ENCODE measurements at regions not wholly inside any gene's neighbourhood (a gene's known extent, or its start where the extent isn't known, plus 50 kb on each side); places are given as distances from the start of the nearest gene placed in this dataset.

- no peak for TF ChIP-seq CTCF (IDR thresholded peaks at IDR 0.05)
- Histone ChIP-seq H3K4me1 (no peaks in the 10 kb centered on the region), H3K27me3 (peaks cover 0 to 4% (median 0%) of the 10 kb centered on the region in 4 donors), H3K36me3 (no peaks in the 10 kb centered on the region), H3K4me3 (no peak overlapping the region), H3K27ac (no peak overlapping the region), H3K9me3 (no peaks in the 10 kb centered on the region)
- DNase-seq (no peak), ATAC-seq (no peak), FAIRE-seq (no peak)
- intact Hi-C loops (cut with DNase I) = no loop called here
- WGBS, 2 donors = 28 to 35% methylated on average over 5 of the region's 5 CpGs
Measured at GRCh38 chr4:28879178-28879577, 1841.0 kb upstream of the PCDH7 start.

- FAIRE-seq (no peak), ATAC-seq (no peak), DNase-seq (no peak)
- 37 to 45% methylated on average over 2 of the region's 2 CpGs for WGBS, 2 donors
- Histone ChIP-seq H3K4me1 (no peaks in the 10 kb centered on the region), H3K9me3 (no peaks in the 10 kb centered on the region), H3K27ac (no peak overlapping the region), H3K4me3 (no peak overlapping the region), H3K27me3 (no peaks in the 10 kb centered on the region), H3K36me3 (no peaks in the 10 kb centered on the region)
- no peak for TF ChIP-seq CTCF (IDR thresholded peaks at IDR 0.05)
- intact Hi-C loops (cut with DNase I) = no loop called here
Measured at GRCh38 chr4:28879900-28880299, 1840.3 kb upstream of the PCDH7 start.

- no peaks in the 10 kb centered on the region for H3K9me3 ChIP-seq
- intact Hi-C loops (cut with DNase I) = no loop called here
- H3K4me1 ChIP-seq = no peaks in the 10 kb centered on the region
- H3K27ac ChIP-seq = no peak overlapping the region
- TF ChIP-seq CTCF (IDR thresholded peaks at IDR 0.05) = no peak
- no peaks in the 10 kb centered on the region for H3K36me3 ChIP-seq
- no peak overlapping the region for H3K4me3 ChIP-seq
- FAIRE-seq (no peak), DNase-seq (no peak), ATAC-seq (no peak)
- H3K27me3 ChIP-seq = no peaks in the 10 kb centered on the region
- 54 to 59% methylated on average over 2 of the region's 2 CpGs for WGBS, 2 donors
Measured at GRCh38 chr4:28883211-28883610, 1837.0 kb upstream of the PCDH7 start.

GRCh38 chr4:28886934-28887333 lies 1833.2 kb upstream of the PCDH7 start:
- FAIRE-seq (no peak), DNase-seq (no peak), ATAC-seq (no peak)
- TF ChIP-seq CTCF (IDR thresholded peaks at IDR 0.05) = no peak
- Histone ChIP-seq H3K9me3 (no peaks in the 10 kb centered on the region), H3K4me1 (no peaks in the 10 kb centered on the region), H3K27ac (no peak overlapping the region), H3K27me3 (no peaks in the 10 kb centered on the region), H3K36me3 (no peaks in the 10 kb centered on the region), H3K4me3 (no peak overlapping the region)
- 36 to 42% methylated on average over 4 of the region's 4 CpGs for WGBS, 2 donors
- intact Hi-C loops (cut with DNase I) = no loop called here

GRCh38 chr4:28890949-28891775 lies 1829.0 kb upstream of the PCDH7 start:
- WGBS, 2 donors = 41 to 62% methylated on average over 3 of the region's 3 CpGs
- FAIRE-seq = no peak
- Histone ChIP-seq H3K9me3 (no peaks in the 10 kb centered on the region), H3K4me1 (no peaks in the 10 kb centered on the region), H3K4me3 (no peak overlapping the region), H3K36me3 (no peaks in the 10 kb centered on the region), H3K27ac (no peak overlapping the region), H3K27me3 (no peaks in the 10 kb centered on the region)
- TF ChIP-seq CTCF (IDR thresholded peaks at IDR 0.05) = no peak
- DNase-seq = no peak
- intact Hi-C loops (cut with DNase I) = no loop called here
- no peak for ATAC-seq
